ENCODE measurements at regions not wholly inside any gene's neighbourhood (a gene's known extent, or its start where the extent isn't known, plus 50 kb on each side); places are given as distances from the start of the nearest gene placed in this dataset.
"Not testable (repeated sequence)": the region's sequence is repeated elsewhere in the genome, so short reads cannot be mapped to it uniquely, and the experiment has no call there.

- no peak for DNase-seq
Measured at GRCh38 chr5:90128551-90128950, 281.0 kb downstream of the CETN3 start.

GRCh38 chr5:90119531-90119971, 290.0 kb downstream of the CETN3 start:
- no peak for DNase-seq

- no peak for DNase-seq
Measured at GRCh38 chr5:90117005-90117404, 292.6 kb downstream of the CETN3 start.

GRCh38 chr5:90113108-90113507, 296.4 kb downstream of the CETN3 start:
- DNase-seq = no peak

GRCh38 chr5:90112033-90112692, 297.4 kb downstream of the CETN3 start:
- no peak for DNase-seq

GRCh38 chr5:90111364-90112032, 298.1 kb downstream of the CETN3 start:
- no peak for DNase-seq

GRCh38 chr5:90109285-90109684, 300.3 kb downstream of the CETN3 start:
- DNase-seq = no peak

- no peak for DNase-seq
Measured at GRCh38 chr5:90099099-90099498, 310.5 kb downstream of the CETN3 start.

GRCh38 chr5:90097082-90097477, 312.5 kb downstream of the CETN3 start:
- no peak for DNase-seq

- no peak for DNase-seq
Measured at GRCh38 chr5:90096415-90097081, 313.0 kb downstream of the CETN3 start.

GRCh38 chr5:90095292-90096060, 314.1 kb downstream of the CETN3 start:
- DNase-seq = no peak

GRCh38 chr5:90093751-90094485, 315.6 kb downstream of the CETN3 start:
- DNase-seq = no peak

- no peak for DNase-seq
Measured at GRCh38 chr5:90092734-90093133, 316.8 kb downstream of the CETN3 start.

- DNase-seq = no peak
Measured at GRCh38 chr5:90084342-90084741, 325.2 kb downstream of the CETN3 start.

- not testable (repeated sequence) for DNase-seq
Measured at GRCh38 chr5:90073026-90073570, 336.5 kb downstream of the CETN3 start.

- no peak for DNase-seq
Measured at GRCh38 chr5:90071656-90072055, 337.9 kb downstream of the CETN3 start.

GRCh38 chr5:90071066-90071465, 338.5 kb downstream of the CETN3 start:
- no peak for DNase-seq

GRCh38 chr5:90066920-90067319, 342.6 kb downstream of the CETN3 start:
- DNase-seq = no peak

- DNase-seq = no peak
Measured at GRCh38 chr5:90056911-90057705, 352.4 kb downstream of the CETN3 start.

- DNase-seq = no peak
Measured at GRCh38 chr5:90055831-90056328, 353.7 kb downstream of the CETN3 start.

GRCh38 chr5:90054612-90055011, 354.9 kb downstream of the CETN3 start:
- no peak for DNase-seq
